ENCODE measurements at regions not wholly inside any gene's neighbourhood (a gene's known extent, or its start where the extent isn't known, plus 50 kb on each side); places are given as distances from the start of the nearest gene placed in this dataset.

DNA sequence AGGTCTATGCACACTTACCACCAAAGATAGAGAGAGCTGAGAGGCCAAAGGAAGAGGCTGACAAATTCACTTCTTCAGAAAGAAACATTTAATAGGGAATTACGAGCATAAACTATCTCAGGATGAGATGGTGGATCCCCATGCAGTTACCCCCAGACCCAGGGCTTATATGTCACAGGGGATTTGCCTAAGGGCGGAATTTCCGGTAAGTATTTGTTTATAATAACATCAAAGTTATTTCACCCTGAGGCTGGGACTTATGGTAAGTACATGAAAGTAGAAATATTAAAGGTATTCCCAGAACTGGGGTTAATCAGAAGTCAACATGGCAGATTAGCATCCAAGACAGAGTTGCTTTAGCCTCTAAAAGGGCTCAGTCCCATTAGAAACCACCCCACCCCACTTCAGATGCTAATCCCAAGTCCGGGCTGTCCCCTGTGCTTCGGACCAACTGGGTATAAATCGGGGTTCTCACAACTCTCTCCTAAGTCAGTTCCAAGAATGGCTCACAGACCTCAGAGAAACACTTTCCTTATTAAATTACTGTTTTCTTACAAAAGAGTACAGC, 247.4 kb upstream of the ZP4 start:
- H3K27ac ChIP-seq (ENCODE audit: low read depth, low read length): no peak overlapping the region
- no peaks in the 10 kb centered on the region for H3K36me3 ChIP-seq (ENCODE audit: insufficient read depth, low read length)
- no peak overlapping the region for H3K4me3 ChIP-seq (ENCODE audit: low read depth in 1 of 2, low read length in 2 of 2)
- no peaks in the 10 kb centered on the region for H3K9me3 ChIP-seq (ENCODE audit: low read length)
- no peaks in the 10 kb centered on the region for H3K4me1 ChIP-seq (ENCODE audit: insufficient read depth, low read length)
- H3K27me3 ChIP-seq (ENCODE audit: control insufficient read depth in 1 of 2, insufficient read depth in 2 of 2, low read length in 2 of 2): no peaks in the 10 kb centered on the region
- H3K9ac ChIP-seq (ENCODE audit: low read length): no peak overlapping the region

DNA sequence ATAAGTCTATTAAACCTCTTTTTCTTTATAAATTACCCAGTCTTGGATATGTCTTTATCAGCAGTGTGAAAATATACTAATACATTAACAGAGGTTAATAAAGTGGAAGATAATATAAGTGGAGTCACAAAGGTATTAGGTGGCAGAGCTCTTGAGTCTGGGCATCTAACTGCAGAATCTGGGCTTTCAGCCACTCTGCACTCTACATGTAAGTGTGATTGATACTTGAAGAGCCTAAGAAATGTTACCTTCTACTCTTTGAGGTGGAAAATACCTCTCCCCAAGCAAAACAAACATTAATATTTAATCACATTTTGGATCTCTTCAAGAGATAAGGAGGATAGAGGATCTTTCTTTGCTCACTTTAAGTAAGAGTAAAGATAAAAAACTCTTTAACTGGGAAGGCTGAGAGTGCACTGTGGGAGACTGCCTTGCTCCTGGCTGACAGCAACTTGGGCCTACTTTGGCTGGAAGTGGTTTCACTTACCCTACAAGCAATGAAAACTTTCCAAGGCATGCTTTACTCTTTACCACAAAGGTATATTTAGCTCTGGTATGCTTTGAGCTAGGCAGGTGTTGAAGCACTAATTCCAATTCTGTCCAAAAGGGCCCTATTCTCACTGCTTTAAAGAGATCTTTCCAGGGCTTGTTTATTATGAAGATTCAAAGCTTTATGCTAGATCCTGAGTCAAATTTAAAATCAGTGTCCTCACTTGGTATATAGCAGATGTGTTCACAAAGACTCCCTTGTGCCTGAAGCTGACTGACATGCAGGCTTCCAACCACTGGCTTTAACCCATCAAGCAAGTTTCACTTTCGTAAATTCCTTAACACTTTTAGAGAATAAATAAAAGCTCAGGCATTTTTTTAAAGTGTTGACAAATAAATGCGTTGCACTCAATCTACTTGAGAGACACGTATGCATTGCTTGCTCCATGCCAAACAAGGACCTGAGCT, 245.3 kb upstream of the ZP4 start:
- Histone ChIP-seq H3K4me3 (ENCODE audit: low read depth in 1 of 2, low read length in 2 of 2) (no peak overlapping the region), H3K36me3 (ENCODE audit: insufficient read depth, low read length) (no peaks in the 10 kb centered on the region), H3K4me1 (ENCODE audit: insufficient read depth, low read length) (no peaks in the 10 kb centered on the region), H3K9ac (ENCODE audit: low read length) (no peak overlapping the region), H3K9me3 (ENCODE audit: low read length) (no peaks in the 10 kb centered on the region), H3K27ac (ENCODE audit: low read depth, low read length) (no peak overlapping the region), H3K27me3 (ENCODE audit: control insufficient read depth in 1 of 2, insufficient read depth in 2 of 2, low read length in 2 of 2) (no peaks in the 10 kb centered on the region)

DNA sequence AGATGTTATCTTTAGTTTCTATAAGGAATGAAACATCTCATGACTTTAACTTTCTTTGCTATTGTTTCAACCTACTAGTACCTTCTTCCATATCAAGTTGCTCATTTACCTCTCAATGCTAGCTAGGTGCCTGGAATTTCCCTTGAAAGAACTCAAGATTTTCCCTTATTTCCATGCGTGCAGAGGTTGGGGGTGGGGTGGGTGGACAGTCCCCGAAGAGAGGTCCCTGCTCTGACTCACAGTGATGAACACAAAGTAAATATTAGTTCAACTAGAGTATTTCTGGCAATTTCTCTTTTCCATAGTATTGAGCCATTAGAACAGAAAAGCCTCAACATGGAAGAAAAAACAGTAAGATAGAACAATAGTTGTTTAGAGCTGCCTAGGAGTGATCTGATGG, 239.0 kb upstream of the ZP4 start:
- H3K4me1 ChIP-seq (ENCODE audit: insufficient read depth, low read length): no peaks in the 10 kb centered on the region
- no peak overlapping the region for H3K9ac ChIP-seq (ENCODE audit: low read length)
- H3K4me3 ChIP-seq (ENCODE audit: low read depth in 1 of 2, low read length in 2 of 2): no peak overlapping the region
- no peak overlapping the region for H3K27ac ChIP-seq (ENCODE audit: low read depth, low read length)
- no peaks in the 10 kb centered on the region for H3K36me3 ChIP-seq (ENCODE audit: insufficient read depth, low read length)
- no peaks in the 10 kb centered on the region for H3K9me3 ChIP-seq (ENCODE audit: low read length)
- no peaks in the 10 kb centered on the region for H3K27me3 ChIP-seq (ENCODE audit: control insufficient read depth in 1 of 2, insufficient read depth in 2 of 2, low read length in 2 of 2)

DNA sequence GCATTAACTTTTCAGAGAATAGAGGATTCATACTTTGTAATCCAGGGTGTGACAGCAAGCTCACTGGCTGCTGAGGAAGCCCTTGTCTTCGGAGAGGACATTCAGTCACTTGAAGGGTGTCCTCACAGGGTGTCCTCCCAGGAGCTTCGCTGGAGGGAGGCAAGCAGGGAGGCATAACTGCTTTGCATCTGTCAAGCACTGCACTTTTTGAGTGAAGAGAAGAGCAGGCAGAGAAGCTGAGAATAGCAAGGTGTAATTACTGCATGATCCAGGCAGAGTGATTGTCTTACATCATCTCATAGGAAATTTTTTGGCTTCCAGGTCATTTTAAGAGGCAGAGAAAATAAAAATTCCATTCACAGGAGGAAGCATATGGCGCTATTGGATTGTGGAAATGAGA, 232.5 kb upstream of the ZP4 start:
- Histone ChIP-seq H3K9ac (ENCODE audit: low read length) (no peak overlapping the region), H3K4me1 (ENCODE audit: insufficient read depth, low read length) (no peaks in the 10 kb centered on the region), H3K27ac (ENCODE audit: low read depth, low read length) (no peak overlapping the region), H3K4me3 (ENCODE audit: low read depth in 1 of 2, low read length in 2 of 2) (no peak overlapping the region), H3K36me3 (ENCODE audit: insufficient read depth, low read length) (no peaks in the 10 kb centered on the region), H3K9me3 (ENCODE audit: low read length) (no peaks in the 10 kb centered on the region), H3K27me3 (ENCODE audit: control insufficient read depth in 1 of 2, insufficient read depth in 2 of 2, low read length in 2 of 2) (no peaks in the 10 kb centered on the region)

DNA sequence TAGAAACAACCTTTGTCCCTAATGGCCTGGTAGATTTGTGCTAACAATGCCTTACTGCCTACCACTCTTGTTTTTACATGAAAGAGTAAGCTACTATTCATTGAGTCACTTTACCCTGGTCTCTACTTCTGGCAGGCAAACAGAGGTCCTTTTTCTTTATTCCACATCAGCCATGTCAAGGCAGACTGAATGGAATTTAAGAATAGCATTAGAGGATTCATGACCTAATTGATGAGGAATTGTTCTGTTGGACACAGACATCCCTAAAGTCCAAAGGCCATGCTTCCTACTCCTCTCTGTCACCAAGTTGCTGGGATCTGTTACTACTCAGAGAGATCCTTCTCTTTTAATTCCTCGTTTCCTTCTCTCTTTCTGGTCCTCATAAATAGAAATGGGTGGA, 229.1 kb upstream of the ZP4 start:
- Histone ChIP-seq H3K4me1 (ENCODE audit: insufficient read depth, low read length) (no peaks in the 10 kb centered on the region), H3K9me3 (ENCODE audit: low read length) (no peaks in the 10 kb centered on the region), H3K27ac (ENCODE audit: low read depth, low read length) (no peak overlapping the region), H3K9ac (ENCODE audit: low read length) (no peak overlapping the region), H3K27me3 (ENCODE audit: control insufficient read depth in 1 of 2, insufficient read depth in 2 of 2, low read length in 2 of 2) (no peaks in the 10 kb centered on the region), H3K36me3 (ENCODE audit: insufficient read depth, low read length) (no peaks in the 10 kb centered on the region), H3K4me3 (ENCODE audit: low read depth in 1 of 2, low read length in 2 of 2) (no peak overlapping the region)

DNA sequence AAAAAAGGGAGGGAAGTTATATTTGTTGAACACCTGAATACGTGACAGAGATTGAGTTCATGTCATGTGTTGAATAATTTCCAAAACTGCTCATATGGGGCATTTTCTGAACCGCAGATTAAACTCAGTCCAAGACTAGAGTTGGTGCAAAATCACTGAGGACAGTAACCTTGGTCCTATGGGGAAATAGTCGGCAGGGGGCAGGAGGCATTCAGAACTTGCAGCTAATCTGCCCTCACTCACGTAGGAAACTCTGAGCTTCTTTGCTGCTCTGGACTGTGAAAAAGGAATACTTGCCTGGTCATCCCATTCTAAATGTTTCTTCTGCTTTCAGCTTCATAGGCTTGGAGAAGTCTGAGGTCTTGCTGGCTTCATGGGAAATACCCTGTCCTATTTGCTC, 228.3 kb upstream of the ZP4 start:
- Histone ChIP-seq H3K36me3 (ENCODE audit: insufficient read depth, low read length) (no peaks in the 10 kb centered on the region), H3K4me3 (ENCODE audit: low read depth in 1 of 2, low read length in 2 of 2) (no peak overlapping the region), H3K9ac (ENCODE audit: low read length) (no peak overlapping the region), H3K27ac (ENCODE audit: low read depth, low read length) (no peak overlapping the region), H3K27me3 (ENCODE audit: control insufficient read depth in 1 of 2, insufficient read depth in 2 of 2, low read length in 2 of 2) (no peaks in the 10 kb centered on the region), H3K9me3 (ENCODE audit: low read length) (no peaks in the 10 kb centered on the region), H3K4me1 (ENCODE audit: insufficient read depth, low read length) (no peaks in the 10 kb centered on the region)

DNA sequence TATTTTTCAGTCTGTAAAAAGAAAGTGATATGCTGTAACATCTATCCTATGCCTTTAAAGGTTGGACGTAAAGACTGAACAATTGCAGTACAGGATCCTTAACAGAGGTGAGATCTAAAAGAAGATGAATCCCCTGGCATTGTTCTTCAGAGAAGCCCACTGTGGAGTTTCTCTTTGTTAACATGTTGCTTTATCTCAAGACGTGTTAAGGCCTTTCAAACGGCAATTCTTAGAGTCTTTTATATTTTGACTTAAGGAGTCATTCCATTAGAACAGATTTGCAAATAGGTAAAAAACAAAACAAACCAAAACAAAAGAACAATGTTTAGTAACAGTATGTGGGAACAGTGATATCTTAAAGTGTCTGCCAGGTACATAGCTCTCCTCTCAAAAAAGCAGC, 225.1 kb upstream of the ZP4 start:
- Histone ChIP-seq H3K27me3 (ENCODE audit: control insufficient read depth in 1 of 2, insufficient read depth in 2 of 2, low read length in 2 of 2) (no peaks in the 10 kb centered on the region), H3K36me3 (ENCODE audit: insufficient read depth, low read length) (no peaks in the 10 kb centered on the region), H3K27ac (ENCODE audit: low read depth, low read length) (no peak overlapping the region), H3K4me1 (ENCODE audit: insufficient read depth, low read length) (no peaks in the 10 kb centered on the region), H3K9me3 (ENCODE audit: low read length) (no peaks in the 10 kb centered on the region), H3K4me3 (ENCODE audit: low read depth in 1 of 2, low read length in 2 of 2) (no peak overlapping the region), H3K9ac (ENCODE audit: low read length) (no peak overlapping the region)

DNA sequence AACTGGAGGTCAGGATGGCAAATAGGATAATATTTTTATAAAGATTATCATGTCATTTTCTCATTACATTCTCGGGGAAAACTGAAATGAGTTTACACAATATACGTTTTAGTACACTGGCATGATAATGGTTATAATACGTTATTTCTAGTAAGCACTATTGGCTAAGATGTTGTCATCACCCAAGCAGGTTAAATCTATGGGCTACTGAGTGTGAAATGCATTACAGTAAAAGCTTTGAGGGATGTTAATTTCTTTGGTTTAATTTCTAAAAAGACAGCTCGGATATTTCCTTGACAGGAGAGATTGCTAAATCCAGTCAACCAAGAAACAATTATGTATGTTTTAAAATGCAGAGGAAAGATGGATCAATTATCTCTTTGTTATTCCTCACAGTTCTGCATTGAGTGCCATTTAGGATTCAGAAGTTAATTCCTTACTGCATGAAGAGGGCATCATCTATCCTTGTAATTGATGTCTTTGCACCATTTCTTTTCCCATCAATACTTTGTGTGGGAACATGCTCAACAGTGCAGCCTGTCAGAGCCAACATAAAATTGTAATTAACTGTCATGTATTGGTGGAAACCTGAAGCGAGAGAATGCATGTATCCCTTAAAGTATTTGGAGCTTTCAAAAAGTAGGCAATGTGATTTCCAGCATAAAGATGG, 222.4 kb upstream of the ZP4 start:
- no peak overlapping the region for H3K27ac ChIP-seq (ENCODE audit: low read depth, low read length)
- H3K9me3 ChIP-seq (ENCODE audit: low read length): no peaks in the 10 kb centered on the region
- no peaks in the 10 kb centered on the region for H3K27me3 ChIP-seq (ENCODE audit: control insufficient read depth in 1 of 2, insufficient read depth in 2 of 2, low read length in 2 of 2)
- no peaks in the 10 kb centered on the region for H3K4me1 ChIP-seq (ENCODE audit: insufficient read depth, low read length)
- no peak overlapping the region for H3K9ac ChIP-seq (ENCODE audit: low read length)
- no peaks in the 10 kb centered on the region for H3K36me3 ChIP-seq (ENCODE audit: insufficient read depth, low read length)
- no peak overlapping the region for H3K4me3 ChIP-seq (ENCODE audit: low read depth in 1 of 2, low read length in 2 of 2)

DNA sequence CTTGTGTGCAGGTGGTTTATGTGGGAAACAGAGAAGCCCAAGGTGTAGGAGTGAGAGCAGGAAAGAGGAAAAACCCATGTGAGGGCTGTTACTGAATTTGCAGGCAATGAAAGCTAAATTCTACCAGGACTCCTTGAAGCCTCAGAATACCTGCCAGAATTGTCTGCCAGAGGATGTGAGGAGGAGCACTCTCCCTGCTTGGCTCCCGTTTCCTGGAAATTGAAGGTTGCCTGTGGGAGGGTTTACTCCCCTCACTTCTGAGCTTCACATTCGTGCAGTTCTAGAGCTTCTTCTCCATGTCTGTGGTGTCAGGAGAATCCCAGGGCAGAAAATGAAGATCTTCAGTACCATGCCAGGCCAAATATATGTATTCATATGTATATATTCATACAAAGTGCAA, 220.8 kb upstream of the ZP4 start:
- Histone ChIP-seq H3K27ac (ENCODE audit: low read depth, low read length) (no peak overlapping the region), H3K27me3 (ENCODE audit: control insufficient read depth in 1 of 2, insufficient read depth in 2 of 2, low read length in 2 of 2) (no peaks in the 10 kb centered on the region), H3K9me3 (ENCODE audit: low read length) (no peaks in the 10 kb centered on the region), H3K36me3 (ENCODE audit: insufficient read depth, low read length) (no peaks in the 10 kb centered on the region), H3K4me3 (ENCODE audit: low read depth in 1 of 2, low read length in 2 of 2) (no peak overlapping the region), H3K4me1 (ENCODE audit: insufficient read depth, low read length) (no peaks in the 10 kb centered on the region), H3K9ac (ENCODE audit: low read length) (no peak overlapping the region)

DNA sequence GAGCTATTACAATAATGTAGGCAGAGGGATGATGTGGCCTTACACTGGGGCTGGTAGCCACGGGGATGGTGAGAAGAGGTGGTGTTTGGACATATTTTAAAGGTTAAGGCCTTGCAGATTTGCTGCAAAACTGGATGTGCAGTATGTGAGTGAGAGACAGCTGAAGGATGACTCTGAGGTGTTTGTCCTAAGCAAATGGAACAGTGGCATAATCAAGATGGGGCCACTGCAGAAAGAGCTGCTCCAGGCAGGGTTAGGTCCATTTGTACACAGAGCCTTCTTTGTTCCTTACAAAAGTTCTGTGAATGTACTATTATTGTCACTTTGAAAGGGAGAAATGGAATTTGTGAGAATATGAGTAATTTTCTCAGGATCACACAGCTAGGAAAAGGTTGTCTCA, 220.4 kb upstream of the ZP4 start:
- Histone ChIP-seq H3K36me3 (ENCODE audit: insufficient read depth, low read length) (no peaks in the 10 kb centered on the region), H3K4me3 (ENCODE audit: low read depth in 1 of 2, low read length in 2 of 2) (no peak overlapping the region), H3K27me3 (ENCODE audit: control insufficient read depth in 1 of 2, insufficient read depth in 2 of 2, low read length in 2 of 2) (no peaks in the 10 kb centered on the region), H3K4me1 (ENCODE audit: insufficient read depth, low read length) (no peaks in the 10 kb centered on the region), H3K9ac (ENCODE audit: low read length) (no peak overlapping the region), H3K27ac (ENCODE audit: low read depth, low read length) (no peak overlapping the region), H3K9me3 (ENCODE audit: low read length) (no peaks in the 10 kb centered on the region)

DNA sequence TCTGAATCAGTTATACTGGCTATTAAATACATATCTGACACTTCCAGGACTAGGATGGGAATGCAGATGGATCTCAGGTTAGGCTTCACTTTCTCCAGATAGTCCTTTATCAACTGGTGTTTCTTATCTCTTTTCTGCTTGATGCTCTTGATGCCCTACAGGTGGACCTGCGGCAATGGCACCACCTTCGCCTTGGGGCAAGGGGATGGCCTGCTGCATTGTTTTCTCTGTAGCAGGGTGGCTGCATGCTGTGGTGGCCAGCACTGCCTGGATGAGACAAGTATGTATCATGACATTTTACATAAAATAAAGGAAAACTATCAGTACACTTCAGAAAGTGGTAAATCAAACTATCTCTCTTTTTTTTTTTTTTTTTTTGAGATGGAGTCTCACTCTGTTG, 217.7 kb upstream of the ZP4 start:
- Histone ChIP-seq H3K9me3 (ENCODE audit: low read length) (no peaks in the 10 kb centered on the region), H3K27ac (ENCODE audit: low read depth, low read length) (no peak overlapping the region), H3K9ac (ENCODE audit: low read length) (no peak overlapping the region), H3K4me3 (ENCODE audit: low read depth in 1 of 2, low read length in 2 of 2) (no peak overlapping the region), H3K4me1 (ENCODE audit: insufficient read depth, low read length) (no peaks in the 10 kb centered on the region), H3K36me3 (ENCODE audit: insufficient read depth, low read length) (no peaks in the 10 kb centered on the region), H3K27me3 (ENCODE audit: control insufficient read depth in 1 of 2, insufficient read depth in 2 of 2, low read length in 2 of 2) (no peaks in the 10 kb centered on the region)
